SK-N-SH (cell line): ENCODE measurements at regions not wholly inside any gene's neighbourhood (a gene's known extent, or its start where the extent isn't known, plus 50 kb on each side); places are given as distances from the start of the nearest gene placed in this dataset.

ENCODE experiments used
- CTCF ChIA-PET: fragments of 300-600, 350-600 bp; formaldehyde crosslinking; extraction: SDS; loops from one replicate; lab custom pipeline; 2021; lab: Yijun Ruan, JAX
- POLR2A ChIA-PET: fragments of 350-600 bp; sonication (Branson Sonifier 250); formaldehyde crosslinking; extraction: SDS; loops from one replicate; lab custom pipeline; 2020; ENCODE audit warnings: antibody characterized with exemption, inconsistent platforms; lab: Yijun Ruan, JAX
- DNase-seq: peaks from one replicate; pipeline ENCODE4 v3.0.0; 2012
- H2AFZ ChIP-seq: fragments of 200-600 bp; sonication (generic); 2 replicates; pipeline ENCODE4 v1.8.1; 2016; ENCODE audit warnings: antibody characterized with exemption, mild to moderate bottlenecking, low read depth
- H3F3A ChIP-seq: fragments of 200-600 bp; sonication (generic); replicated peaks from 2 replicates; pipeline ENCODE3; 2016; ENCODE audit warnings: antibody characterized with exemption, mild to moderate bottlenecking; ENCODE audit not compliant: insufficient read depth
- H3K27ac ChIP-seq, 2 experiments: fragments of 200-500 bp in 1 of 2; fragments of 200-600 bp in 1 of 2; sonication (Bioruptor generic) in 1 of 2; sonication (generic), shearing (Covaris generic) in 1 of 2; 2 replicates each; pipeline versions ENCODE4 v1.5.1 to v1.6.1; 2014 to 2016; ENCODE audit warnings: low read depth in 2 of 2, inconsistent platforms in 1 of 2, low read length in 1 of 2, mild to moderate bottlenecking in 1 of 2, mixed read lengths in 1 of 2
- H3K27me3 ChIP-seq: fragments of 200-600 bp; sonication (generic), shearing (Covaris generic); 2 replicates; pipeline ENCODE4 v1.6.1; 2016; ENCODE audit warnings: mixed run types; ENCODE audit not compliant: insufficient read depth
- H3K36me3 ChIP-seq, 2 experiments: fragments of 200-500 bp in 1 of 2; fragments of 200-600 bp in 1 of 2; sonication (Bioruptor generic) in 1 of 2; sonication (generic) in 1 of 2; replicated peaks in 1 of 2; 2 replicates each; pipeline versions ENCODE3 to v1.5.1; 2014 to 2016; ENCODE audit warnings: low read length in 1 of 2, mild to moderate bottlenecking in 1 of 2; ENCODE audit not compliant: insufficient read depth in 2 of 2, control insufficient read depth in 1 of 2
- H3K4me1 ChIP-seq, 2 experiments: fragments of 200-500 bp in 1 of 2; fragments of 200-600 bp in 1 of 2; sonication (Bioruptor generic) in 1 of 2; sonication (generic), shearing (Covaris generic) in 1 of 2; 2 replicates each; pipeline versions ENCODE4 v1.5.1 to v1.6.1; 2014 to 2016; ENCODE audit warnings: low read depth in 1 of 2, low read length in 1 of 2, mixed run types in 1 of 2; ENCODE audit not compliant: insufficient read depth in 2 of 2, control insufficient read depth in 1 of 2
- H3K4me2 ChIP-seq: fragments of 200-600 bp; sonication (generic), shearing (Covaris generic); 2 replicates; pipeline ENCODE4 v1.6.1; 2017; ENCODE audit warnings: mixed run types
- H3K4me3 ChIP-seq, 2 experiments: fragments of 200-500 bp in 1 of 2; fragments of 200-600 bp in 1 of 2; sonication (Bioruptor generic) in 1 of 2; sonication (generic), shearing (Covaris generic) in 1 of 2; 2 replicates each; pipeline versions ENCODE4 v1.5.1 to v1.8.1; 2014 to 2016; ENCODE audit warnings: low read depth in 2 of 2, inconsistent platforms in 1 of 2, low read length in 1 of 2, mild to moderate bottlenecking in 1 of 2, mixed read lengths in 1 of 2, moderate library complexity in 1 of 2
- H3K79me2 ChIP-seq: fragments of 200-600 bp; sonication (generic); 2 replicates; pipeline ENCODE4 v1.8.1; 2017; ENCODE audit warnings: mild to moderate bottlenecking; ENCODE audit not compliant: insufficient read depth
- H3K9ac ChIP-seq: fragments of 200-600 bp; sonication (generic); 2 replicates; pipeline ENCODE4 v1.6.1; 2017; ENCODE audit warnings: mixed run types
- H3K9me2 ChIP-seq: fragments of 200-600 bp; sonication (generic); 2 replicates; pipeline ENCODE4 v1.6.1; 2017; ENCODE audit warnings: mixed run types
- H3K9me3 ChIP-seq: fragments of 200-600 bp; sonication (generic); 2 replicates; pipeline ENCODE4 v1.6.1; 2017; ENCODE audit warnings: mixed run types, mild to moderate bottlenecking, moderate library complexity
- H4K20me1 ChIP-seq: fragments of 200-600 bp; sonication (generic); 2 replicates; pipeline ENCODE4 v1.6.1; 2017; ENCODE audit warnings: mild to moderate bottlenecking, mixed run types; ENCODE audit not compliant: insufficient read depth
- CHD2 ChIP-seq: fragments of 150-350 bp; IDR thresholded peaks from 2 replicates; pipeline ENCODE4 v1.6.1; 2018; ENCODE audit warnings: low read length; ENCODE audit not compliant: partially characterized antibody
- ELF1 ChIP-seq: IDR thresholded peaks from 2 replicates; pipeline ENCODE4 v1.4.0; 2012
- EZH2phosphoT487 ChIP-seq: fragments of 200-600 bp; sonication (generic); IDR thresholded peaks from 2 replicates; pipeline ENCODE4 v1.6.1; 2017; ENCODE audit warnings: low read depth, mixed run types, mild to moderate bottlenecking, antibody characterized with exemption, moderate library complexity, borderline replicate concordance
- FOXJ3 ChIP-seq: sonication (generic); formaldehyde crosslinking; IDR thresholded peaks from 2 replicates; pipeline ENCODE4 v1.5.1; 2020; ENCODE audit warnings: mild to moderate bottlenecking, missing genetic modification reagents
- FOXM1 ChIP-seq: IDR thresholded peaks from 2 replicates; pipeline ENCODE4 v1.4.0; 2012; ENCODE audit warnings: low read depth, mild to moderate bottlenecking
- GATA2 ChIP-seq: sonication (generic); formaldehyde crosslinking; IDR thresholded peaks from 2 replicates; pipeline ENCODE4 v1.5.0; 2020; ENCODE audit warnings: mild to moderate bottlenecking, missing genetic modification reagents
- MEF2A ChIP-seq: IDR thresholded peaks from 2 replicates; pipeline ENCODE4 v1.4.0; 2012; ENCODE audit warnings: low read depth, borderline replicate concordance
- MXI1 ChIP-seq: IDR thresholded peaks from 2 replicates; pipeline ENCODE4 v1.6.1; 2012; ENCODE audit warnings: mild to moderate bottlenecking, low read depth, low read length, improper control_type of control experiment
- NFIC ChIP-seq: IDR thresholded peaks from 2 replicates; pipeline ENCODE4 v1.4.0; 2012; ENCODE audit warnings: borderline replicate concordance
- NRF1 ChIP-seq: IDR thresholded peaks from 2 replicates; pipeline ENCODE4 v1.6.1; 2012; ENCODE audit warnings: low read depth, mild to moderate bottlenecking, low read length
- POLR2AphosphoS5 ChIP-seq: IDR thresholded peaks from 2 replicates; pipeline ENCODE4 v1.6.1; 2012; ENCODE audit warnings: low read depth, low read length
- RAD21 ChIP-seq: IDR thresholded peaks from 2 replicates; pipeline ENCODE4 v1.6.1; 2012; ENCODE audit warnings: mild to moderate bottlenecking, low read length
- REST ChIP-seq: IDR thresholded peaks from 2 replicates; pipeline ENCODE4 v1.6.1; 2012; ENCODE audit warnings: mild to moderate bottlenecking, low read depth, low read length, moderate library complexity
- RXRA ChIP-seq: IDR thresholded peaks from 2 replicates; pipeline ENCODE4 v1.4.0; 2012; ENCODE audit warnings: low read depth, mild to moderate bottlenecking, borderline replicate concordance
- TCF12 ChIP-seq: IDR thresholded peaks from 2 replicates; pipeline ENCODE4 v1.4.0; 2012
- USF2 ChIP-seq: fragments of 150-350 bp; IDR thresholded peaks from 2 replicates; pipeline ENCODE4 v1.6.1; 2017; ENCODE audit warnings: antibody characterized with exemption, low read length, low read depth, borderline replicate concordance
- YY1 ChIP-seq: IDR thresholded peaks from 2 replicates; pipeline ENCODE4 v1.4.0; 2012; ENCODE audit warnings: low read depth, mild to moderate bottlenecking
- ZBTB33 ChIP-seq: IDR thresholded peaks from 2 replicates; pipeline ENCODE4 v1.4.0; 2012; ENCODE audit warnings: low read depth, borderline replicate concordance
- WGBS: methylation state at CpG from one replicate; pipeline ENCODE4 v1.1.6; 2017; ENCODE audit warnings: low lambda C conversion rate; 5-methylcytosine and 5-hydroxymethylcytosine counted together

- no peak overlapping the region for H3K4me3 ChIP-seq
- H3K9ac ChIP-seq, result no peak overlapping the region
- no peaks in the 10 kb centered on the region for H3K4me1 ChIP-seq
- no peak overlapping the region for H3K27ac ChIP-seq
- no peaks in the 10 kb centered on the region for H4K20me1 ChIP-seq
- H2AFZ ChIP-seq, result no peak overlapping the region
- H3K9me3 ChIP-seq, result no peaks in the 10 kb centered on the region
- TF ChIP-seq RAD21, result no peak
- no peak for TF ChIP-seq FOXJ3 (CRISPR knock-in tag)
- TF ChIP-seq CHD2, result no peak
- TF ChIP-seq ZBTB33, result no peak
- TF ChIP-seq GATA2, result no peak
- no peak for TF ChIP-seq FOXM1
- no peak for TF ChIP-seq NFIC
- no peaks in the 10 kb centered on the region for H3K9me2 ChIP-seq
- ChIA-PET POLR2A (no interaction called here), CTCF (no interaction called here)
- no peaks in the 10 kb centered on the region for H3F3A ChIP-seq
- WGBS, result 4% methylated on average over 1 of the region's 1 CpG
- H3K36me3 ChIP-seq, result no peaks in the 10 kb centered on the region
- no peaks in the 10 kb centered on the region for H3K79me2 ChIP-seq
- no peak for DNase-seq
- no peak overlapping the region for H3K4me2 ChIP-seq
- H3K27me3 ChIP-seq, result no peaks in the 10 kb centered on the region
Measured at GRCh38 chr4:154126276-154126675, 337.4 kb upstream of the SFRP2 start.

GRCh38 chr4:154125340-154125739 is 336.5 kb upstream of the SFRP2 start:
- ChIA-PET POLR2A (no interaction called here), CTCF (no interaction called here)
- Histone ChIP-seq H3K4me2 (no peak overlapping the region), H2AFZ (no peak overlapping the region), H3K9me3 (no peaks in the 10 kb centered on the region), H3F3A (no peaks in the 10 kb centered on the region), H3K27me3 (no peaks in the 10 kb centered on the region), H4K20me1 (no peaks in the 10 kb centered on the region), H3K9me2 (no peaks in the 10 kb centered on the region), H3K36me3 (no peaks in the 10 kb centered on the region), H3K4me3 (no peak overlapping the region), H3K4me1 (no peaks in the 10 kb centered on the region)
- 5% methylated on average over 3 of the region's 3 CpGs for WGBS
- TF ChIP-seq USF2 (no peak), REST (no peak), ELF1 (no peak), MXI1 (no peak), YY1 (no peak), GATA2 (no peak), RXRA (no peak), NRF1 (no peak), FOXM1 (no peak), MEF2A (no peak), POLR2AphosphoS5 (no peak), EZH2phosphoT487 (no peak), TCF12 (no peak), FOXJ3 (CRISPR knock-in tag) (no peak)
- TF ChIP-seq, all 33 proteins: peak for 0
- no peak for DNase-seq
- no peak overlapping the region for H3K27ac ChIP-seq
- no peak overlapping the region for H3K9ac ChIP-seq
- no peaks in the 10 kb centered on the region for H3K79me2 ChIP-seq
